H1 (cell line): ENCODE measurements at regions not wholly inside any gene's neighbourhood (a gene's known extent, or its start where the extent isn't known, plus 50 kb on each side); places are given as distances from the start of the nearest gene placed in this dataset.

Source experiments
- RFX5 ChIP-seq: IDR thresholded peaks from 2 replicates; pipeline ENCODE4 v1.6.1; 2011; ENCODE audit warnings: low read depth, low read length, improper control_type of control experiment, borderline replicate concordance
- SIN3A ChIP-seq, 2 experiments: IDR thresholded peaks in 1 of 2; conservative IDR thresholded peaks in 1 of 2; 2 replicates each; pipeline ENCODE4 v1.6.1; 2011 to 2012; ENCODE audit warnings: low read length in 2 of 2, improper control_type of control experiment in 1 of 2, low read depth in 1 of 2, mild to moderate bottlenecking in 1 of 2
- TF ChIP-seq, protein P1 (sequence below): fragments of 300-600 bp; sonication (generic); IDR thresholded peaks from 2 replicates; pipeline ENCODE4 v1.7.1; 2012; ENCODE audit warnings: low read length, moderate library complexity, mild to moderate bottlenecking, inconsistent platforms; ENCODE audit not compliant: insufficient replicate concordance

DNA sequence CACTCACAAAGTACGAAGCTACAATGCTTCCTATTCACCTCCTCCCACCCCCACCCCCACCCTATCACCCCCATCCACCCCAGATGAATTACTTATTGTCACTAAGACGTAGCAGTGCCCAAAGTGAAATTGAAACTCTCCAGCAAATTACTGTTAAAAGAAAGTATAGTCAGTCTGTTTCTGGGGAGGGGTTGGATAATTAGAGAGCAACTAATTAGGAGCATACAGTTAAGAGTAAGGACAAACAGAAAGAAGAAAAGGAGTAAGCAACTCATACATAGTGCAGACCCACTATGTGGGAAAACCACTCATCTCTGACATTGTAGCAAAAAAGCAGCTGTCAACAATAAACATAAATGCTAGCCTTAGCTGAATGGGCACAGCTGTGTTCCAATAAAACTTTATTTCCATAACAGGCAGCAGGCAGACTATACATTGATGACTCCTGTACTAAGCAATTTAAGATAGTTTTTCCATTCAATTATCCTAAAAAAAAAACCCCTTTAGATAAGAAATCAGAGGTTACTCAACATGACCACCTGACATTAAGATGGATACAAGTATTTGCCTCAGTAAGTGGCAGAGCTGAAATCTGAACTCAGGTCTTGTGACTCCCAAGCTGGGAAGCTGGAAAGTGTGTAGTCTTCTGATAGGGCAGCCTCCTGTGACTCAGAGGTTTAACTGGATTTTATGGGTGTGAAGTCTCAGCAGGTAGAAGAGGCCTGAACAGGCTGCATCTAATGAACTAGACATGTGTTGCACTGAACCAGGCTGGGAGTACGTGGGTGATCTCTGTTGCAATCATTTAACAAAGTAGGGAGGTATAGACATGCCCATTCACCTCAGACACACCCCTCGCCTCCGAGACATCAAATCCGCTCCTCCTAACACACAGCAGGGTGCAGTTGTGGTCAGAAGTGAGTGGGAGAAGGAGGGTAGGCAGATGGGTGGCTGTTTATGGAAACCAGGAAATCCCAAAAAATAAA is 171.8 kb upstream of the KLF7 start (continued):
- TF ChIP-seq, protein P1, sequence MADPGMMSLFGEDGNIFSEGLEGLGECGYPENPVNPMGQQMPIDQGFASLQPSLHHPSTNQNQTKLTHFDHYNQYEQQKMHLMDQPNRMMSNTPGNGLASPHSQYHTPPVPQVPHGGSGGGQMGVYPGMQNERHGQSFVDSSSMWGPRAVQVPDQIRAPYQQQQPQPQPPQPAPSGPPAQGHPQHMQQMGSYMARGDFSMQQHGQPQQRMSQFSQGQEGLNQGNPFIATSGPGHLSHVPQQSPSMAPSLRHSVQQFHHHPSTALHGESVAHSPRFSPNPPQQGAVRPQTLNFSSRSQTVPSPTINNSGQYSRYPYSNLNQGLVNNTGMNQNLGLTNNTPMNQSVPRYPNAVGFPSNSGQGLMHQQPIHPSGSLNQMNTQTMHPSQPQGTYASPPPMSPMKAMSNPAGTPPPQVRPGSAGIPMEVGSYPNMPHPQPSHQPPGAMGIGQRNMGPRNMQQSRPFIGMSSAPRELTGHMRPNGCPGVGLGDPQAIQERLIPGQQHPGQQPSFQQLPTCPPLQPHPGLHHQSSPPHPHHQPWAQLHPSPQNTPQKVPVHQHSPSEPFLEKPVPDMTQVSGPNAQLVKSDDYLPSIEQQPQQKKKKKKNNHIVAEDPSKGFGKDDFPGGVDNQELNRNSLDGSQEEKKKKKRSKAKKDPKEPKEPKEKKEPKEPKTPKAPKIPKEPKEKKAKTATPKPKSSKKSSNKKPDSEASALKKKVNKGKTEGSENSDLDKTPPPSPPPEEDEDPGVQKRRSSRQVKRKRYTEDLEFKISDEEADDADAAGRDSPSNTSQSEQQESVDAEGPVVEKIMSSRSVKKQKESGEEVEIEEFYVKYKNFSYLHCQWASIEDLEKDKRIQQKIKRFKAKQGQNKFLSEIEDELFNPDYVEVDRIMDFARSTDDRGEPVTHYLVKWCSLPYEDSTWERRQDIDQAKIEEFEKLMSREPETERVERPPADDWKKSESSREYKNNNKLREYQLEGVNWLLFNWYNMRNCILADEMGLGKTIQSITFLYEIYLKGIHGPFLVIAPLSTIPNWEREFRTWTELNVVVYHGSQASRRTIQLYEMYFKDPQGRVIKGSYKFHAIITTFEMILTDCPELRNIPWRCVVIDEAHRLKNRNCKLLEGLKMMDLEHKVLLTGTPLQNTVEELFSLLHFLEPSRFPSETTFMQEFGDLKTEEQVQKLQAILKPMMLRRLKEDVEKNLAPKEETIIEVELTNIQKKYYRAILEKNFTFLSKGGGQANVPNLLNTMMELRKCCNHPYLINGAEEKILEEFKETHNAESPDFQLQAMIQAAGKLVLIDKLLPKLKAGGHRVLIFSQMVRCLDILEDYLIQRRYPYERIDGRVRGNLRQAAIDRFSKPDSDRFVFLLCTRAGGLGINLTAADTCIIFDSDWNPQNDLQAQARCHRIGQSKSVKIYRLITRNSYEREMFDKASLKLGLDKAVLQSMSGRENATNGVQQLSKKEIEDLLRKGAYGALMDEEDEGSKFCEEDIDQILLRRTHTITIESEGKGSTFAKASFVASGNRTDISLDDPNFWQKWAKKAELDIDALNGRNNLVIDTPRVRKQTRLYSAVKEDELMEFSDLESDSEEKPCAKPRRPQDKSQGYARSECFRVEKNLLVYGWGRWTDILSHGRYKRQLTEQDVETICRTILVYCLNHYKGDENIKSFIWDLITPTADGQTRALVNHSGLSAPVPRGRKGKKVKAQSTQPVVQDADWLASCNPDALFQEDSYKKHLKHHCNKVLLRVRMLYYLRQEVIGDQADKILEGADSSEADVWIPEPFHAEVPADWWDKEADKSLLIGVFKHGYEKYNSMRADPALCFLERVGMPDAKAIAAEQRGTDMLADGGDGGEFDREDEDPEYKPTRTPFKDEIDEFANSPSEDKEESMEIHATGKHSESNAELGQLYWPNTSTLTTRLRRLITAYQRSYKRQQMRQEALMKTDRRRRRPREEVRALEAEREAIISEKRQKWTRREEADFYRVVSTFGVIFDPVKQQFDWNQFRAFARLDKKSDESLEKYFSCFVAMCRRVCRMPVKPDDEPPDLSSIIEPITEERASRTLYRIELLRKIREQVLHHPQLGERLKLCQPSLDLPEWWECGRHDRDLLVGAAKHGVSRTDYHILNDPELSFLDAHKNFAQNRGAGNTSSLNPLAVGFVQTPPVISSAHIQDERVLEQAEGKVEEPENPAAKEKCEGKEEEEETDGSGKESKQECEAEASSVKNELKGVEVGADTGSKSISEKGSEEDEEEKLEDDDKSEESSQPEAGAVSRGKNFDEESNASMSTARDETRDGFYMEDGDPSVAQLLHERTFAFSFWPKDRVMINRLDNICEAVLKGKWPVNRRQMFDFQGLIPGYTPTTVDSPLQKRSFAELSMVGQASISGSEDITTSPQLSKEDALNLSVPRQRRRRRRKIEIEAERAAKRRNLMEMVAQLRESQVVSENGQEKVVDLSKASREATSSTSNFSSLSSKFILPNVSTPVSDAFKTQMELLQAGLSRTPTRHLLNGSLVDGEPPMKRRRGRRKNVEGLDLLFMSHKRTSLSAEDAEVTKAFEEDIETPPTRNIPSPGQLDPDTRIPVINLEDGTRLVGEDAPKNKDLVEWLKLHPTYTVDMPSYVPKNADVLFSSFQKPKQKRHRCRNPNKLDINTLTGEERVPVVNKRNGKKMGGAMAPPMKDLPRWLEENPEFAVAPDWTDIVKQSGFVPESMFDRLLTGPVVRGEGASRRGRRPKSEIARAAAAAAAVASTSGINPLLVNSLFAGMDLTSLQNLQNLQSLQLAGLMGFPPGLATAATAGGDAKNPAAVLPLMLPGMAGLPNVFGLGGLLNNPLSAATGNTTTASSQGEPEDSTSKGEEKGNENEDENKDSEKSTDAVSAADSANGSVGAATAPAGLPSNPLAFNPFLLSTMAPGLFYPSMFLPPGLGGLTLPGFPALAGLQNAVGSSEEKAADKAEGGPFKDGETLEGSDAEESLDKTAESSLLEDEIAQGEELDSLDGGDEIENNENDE: no peak
- TF ChIP-seq SIN3A (conservative IDR thresholded peaks at IDR 0.05 in 1 of 2, IDR thresholded peaks at IDR 0.05 in 1 of 2; ENCODE audit: low read depth in 1 of 2, low read length in 2 of 2) (no peak), RFX5 (no peak)
